Hepatic stellate cell (primary cell): ENCODE measurements at regions not wholly inside any gene's neighbourhood (a gene's known extent, or its start where the extent isn't known, plus 50 kb on each side); places are given as distances from the start of the nearest gene placed in this dataset.
A peak's percentile ranks its signal among the peaks of the same experiment; 100 is the strongest.

Experiments
- DNase-seq: peaks from one replicate; pipeline ENCODE4 v3.0.0; 2011; ENCODE audit warnings: low spot score

- DNase-seq, result peak; percentile 15
Observed at GRCh38 chr12:107402041-107403022, 283.3 kb upstream of the PWP1 start.

GRCh38 chr12:107404981-107405380 lies 280.6 kb upstream of the PWP1 start:
- DNase-seq, result peak; percentile 9

GRCh38 chr12:107405436-107405835 lies 280.2 kb upstream of the PWP1 start:
- no peak for DNase-seq

GRCh38 chr12:107406932-107407331 lies 278.7 kb upstream of the PWP1 start:
- DNase-seq, result no peak

GRCh38 chr12:107411792-107412535 lies 273.6 kb upstream of the PWP1 start:
- DNase-seq, result no peak

GRCh38 chr12:107415071-107415470 lies 270.5 kb upstream of the PWP1 start:
- no peak for DNase-seq

GRCh38 chr12:107415834-107416233 lies 269.8 kb upstream of the PWP1 start:
- DNase-seq, result no peak

- DNase-seq, result no peak
Observed at GRCh38 chr12:107417004-107417403, 268.6 kb upstream of the PWP1 start.

- no peak for DNase-seq
Observed at GRCh38 chr12:107418981-107419380, 266.6 kb upstream of the PWP1 start.

GRCh38 chr12:107423531-107423930 lies 262.1 kb upstream of the PWP1 start:
- no peak for DNase-seq

GRCh38 chr12:107429006-107429705 lies 256.4 kb upstream of the PWP1 start:
- no peak for DNase-seq

- no peak for DNase-seq
Observed at GRCh38 chr12:107431942-107432341, 253.7 kb upstream of the PWP1 start.

- DNase-seq, result no peak
Observed at GRCh38 chr12:107435072-107435471, 250.5 kb upstream of the PWP1 start.

- no peak for DNase-seq
Observed at GRCh38 chr12:107435520-107435919, 250.1 kb upstream of the PWP1 start.

GRCh38 chr12:107436376-107436775 lies 249.2 kb upstream of the PWP1 start:
- peak; percentile 44 for DNase-seq

GRCh38 chr12:107436836-107437235 lies 248.8 kb upstream of the PWP1 start:
- DNase-seq, result no peak

GRCh38 chr12:107437954-107438353 lies 247.6 kb upstream of the PWP1 start:
- DNase-seq, result no peak

GRCh38 chr12:107439026-107439738 lies 246.4 kb upstream of the PWP1 start:
- no peak for DNase-seq

- DNase-seq, result no peak
Observed at GRCh38 chr12:107440606-107441005, 245.0 kb upstream of the PWP1 start.

GRCh38 chr12:107441665-107442300 lies 243.8 kb upstream of the PWP1 start:
- peak; percentile 33 for DNase-seq

GRCh38 chr12:107442326-107442987 lies 243.1 kb upstream of the PWP1 start:
- no peak for DNase-seq
